Prostate gland (tissue), 2 donors: ENCODE measurements at regions not wholly inside any gene's neighbourhood (a gene's known extent, or its start where the extent isn't known, plus 50 kb on each side); places are given as distances from the start of the nearest gene placed in this dataset.

Source experiments
- CTCF ChIP-seq, 4 experiments: fragments of 200-600 bp in 2 of 4; fragments of 450-650 bp in 2 of 4; sonication (generic) in 2 of 4; IDR thresholded peaks; 1 replicate in 3 of 4; 2 replicates in 1 of 4; pipeline ENCODE4 v1.5.1; 2016 to 2019; ENCODE audit warnings: antibody characterized with exemption in 4 of 4, mild to moderate bottlenecking in 2 of 4, moderate library complexity in 2 of 4
- POLR2A ChIP-seq: fragments of 450-650 bp; IDR thresholded peaks from one replicate; pipeline ENCODE4 v1.6.1; 2016; ENCODE audit warnings: antibody characterized with exemption, mild to moderate bottlenecking
- POLR2AphosphoS5 ChIP-seq: sonication (generic); formaldehyde crosslinking; IDR thresholded peaks from one replicate; pipeline ENCODE4 v1.6.1; 2017; ENCODE audit warnings: antibody characterized with exemption

- TF ChIP-seq CTCF (IDR thresholded peaks at IDR 0.05) (no peak), POLR2A (no peak), POLR2AphosphoS5 (no peak)
These were observed 1043.9 kb upstream of the EPHA7 start for GRCh38 chr6:94463306-94463705.
